22Rv1 (cell line): ENCODE measurements at regions not wholly inside any gene's neighbourhood (a gene's known extent, or its start where the extent isn't known, plus 50 kb on each side); places are given as distances from the start of the nearest gene placed in this dataset.

ENCODE experiments used
- CTCF ChIP-seq: fragments of 450-650 bp; IDR thresholded peaks from 2 replicates; pipeline ENCODE4 v1.5.1; 2017; ENCODE audit warnings: mild to moderate bottlenecking
- ZFX ChIP-seq: fragments of 450-650 bp; IDR thresholded peaks from 2 replicates; pipeline ENCODE4 v1.6.1; 2017; ENCODE audit warnings: antibody characterized with exemption, borderline replicate concordance

GRCh38 chr11:109940816-109941215 lies 152.4 kb upstream of the ZC3H12C start:
- TF ChIP-seq CTCF (no peak), ZFX (no peak)
